ENCODE measurements at regions not wholly inside any gene's neighbourhood (a gene's known extent, or its start where the extent isn't known, plus 50 kb on each side); places are given as distances from the start of the nearest gene placed in this dataset.

DNA sequence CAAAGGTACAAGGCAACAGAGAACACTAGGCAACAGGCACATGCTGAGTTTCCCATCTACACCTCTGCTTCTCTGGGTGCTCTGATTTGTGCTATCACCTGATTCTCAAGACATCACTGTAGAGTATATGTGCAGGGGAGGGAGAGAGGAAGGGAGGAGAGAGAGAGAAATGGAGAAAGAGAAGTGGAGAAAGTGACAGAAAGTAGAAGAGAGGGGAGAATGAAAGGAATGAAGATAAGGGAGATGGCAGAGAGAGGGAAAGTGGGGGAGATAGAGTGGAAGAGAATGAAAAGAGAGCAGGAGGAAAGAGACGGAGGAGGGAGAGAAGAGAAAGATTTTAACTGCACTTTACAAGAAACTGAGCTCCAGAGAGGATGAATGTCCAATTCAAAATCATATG, 340.7 kb upstream of the CDH5 start:
- BruUV-seq (replicated peaks), result no TSS peak
- Histone ChIP-seq H3K9me1 (ENCODE audit: insufficient read depth, low read length) (peaks cover 18% of the 10 kb centered on the region), H2AK5ac (ENCODE audit: low read depth, low read length) (peak overlapping the region; percentile 11; the same call in 1 of the 2 replicates), H4K20me1 (ENCODE audit: insufficient read depth, low read length) (peaks cover 5% of the 10 kb centered on the region; the same call in 1 of the 2 replicates), H3K14ac (replicated peaks; ENCODE audit: low read depth, low read length) (no peak overlapping the region), H4K5ac (ENCODE audit: low read depth, low read length) (no peak overlapping the region), H2BK120ac (ENCODE audit: low read depth, low read length) (no peak overlapping the region), H3K4me2 (ENCODE audit: low read depth, low read length) (no peak overlapping the region), H3K27ac (ENCODE audit: insufficient read depth, low read length) (no peak overlapping the region), H3K4ac (ENCODE audit: low read depth, low read length) (no peak overlapping the region), H2BK20ac (ENCODE audit: low read depth, low read length) (no peak overlapping the region), H3K9ac (ENCODE audit: low read depth, low read length) (no peak overlapping the region), H3K36me3 (ENCODE audit: control insufficient read depth, insufficient read depth, low read length) (no peaks in the 10 kb centered on the region), H2AFZ (replicated peaks; ENCODE audit: low read length, poor library complexity) (no peak overlapping the region), H2AK9ac (replicated peaks; ENCODE audit: low read depth, low read length, poor library complexity) (no peak overlapping the region), H3K4me3 (ENCODE audit: insufficient read depth, low read depth, low read length) (no peak overlapping the region), H4K91ac (ENCODE audit: insufficient read depth, low read depth, low read length) (no peak overlapping the region; the same call in 1 of the 2 replicates), H2BK5ac (ENCODE audit: low read depth, low read length, poor library complexity, severe bottlenecking) (no peak overlapping the region), H3K18ac (ENCODE audit: low read depth, low read length) (no peak overlapping the region), H3K23ac (ENCODE audit: low read depth, low read length) (no peak overlapping the region), H2BK15ac (ENCODE audit: low read depth, low read length) (no peak overlapping the region), H3K56ac (ENCODE audit: extremely low read depth, insufficient read depth, low read length) (no peak overlapping the region), H3K4me1 (ENCODE audit: control insufficient read depth, insufficient read depth, low read length) (peaks cover 9% of the 10 kb centered on the region; the same call in 1 of the 2 replicates), H3K79me1 (ENCODE audit: low read depth in 1 of 2, low read length in 2 of 2) (no peaks in the 10 kb centered on the region), H3K9me3 (ENCODE audit: control insufficient read depth, insufficient read depth, low read length) (peaks cover 4% of the 10 kb centered on the region; the same call in 1 of the 2 replicates), H4K8ac (ENCODE audit: low read depth in 2 of 2, low read length in 2 of 2) (no peak overlapping the region), H3K27me3 (ENCODE audit: control insufficient read depth, insufficient read depth, low read length) (no peaks in the 10 kb centered on the region)
- intact Hi-C loops (cut with micrococcal nuclease) (loop anchor here (5.0 kb wide), 2 partner anchors 127 to 653 kb away; no protein-coding TSS in a partner anchor), dilution Hi-C loops (cut with HindIII; ENCODE audit: low sequenced_read_pairs, unreplicated experiment) (no loop called here), in situ Hi-C loops (cut with MboI; ENCODE audit: low sequenced_read_pairs) (no loop called here)
- WGBS, 2 experiments (ENCODE audit: extremely low coverage in 2 of 2, insufficient read length in 1 of 2), result no CpG with 5 or more reads among the region's 1 CpG
- TF ChIP-seq MAZ (IDR thresholded peaks at IDR 0.05; ENCODE audit: borderline replicate concordance, low read depth, low read length) (no peak), MAFK (IDR thresholded peaks at IDR 0.05; ENCODE audit: low read depth, low read length) (no peak), RAD21 (IDR thresholded peaks at IDR 0.05; ENCODE audit: low read length) (no peak), NFE2L2 (IDR thresholded peaks at IDR 0.05; ENCODE audit: low read depth, low read length) (no peak), RFX5 (IDR thresholded peaks at IDR 0.05; ENCODE audit: low read depth, low read length) (no peak), CHD1 (IDR thresholded peaks at IDR 0.05; ENCODE audit: low read depth, low read length) (no peak), POLR2A (IDR thresholded peaks at IDR 0.05; ENCODE audit: low read depth, low read length) (no peak), FOS (IDR thresholded peaks at IDR 0.05; ENCODE audit: low read depth, low read length) (no peak), CEBPB (IDR thresholded peaks at IDR 0.05; ENCODE audit: low read depth, low read length) (no peak), SMC3 (IDR thresholded peaks at IDR 0.05; ENCODE audit: low read depth, low read length) (no peak), BHLHE40 (IDR thresholded peaks at IDR 0.05; ENCODE audit: low read depth, low read length) (no peak), MXI1 (IDR thresholded peaks at IDR 0.05; ENCODE audit: borderline replicate concordance, low read depth, low read length) (no peak)
- TF ChIP-seq, protein P1, sequence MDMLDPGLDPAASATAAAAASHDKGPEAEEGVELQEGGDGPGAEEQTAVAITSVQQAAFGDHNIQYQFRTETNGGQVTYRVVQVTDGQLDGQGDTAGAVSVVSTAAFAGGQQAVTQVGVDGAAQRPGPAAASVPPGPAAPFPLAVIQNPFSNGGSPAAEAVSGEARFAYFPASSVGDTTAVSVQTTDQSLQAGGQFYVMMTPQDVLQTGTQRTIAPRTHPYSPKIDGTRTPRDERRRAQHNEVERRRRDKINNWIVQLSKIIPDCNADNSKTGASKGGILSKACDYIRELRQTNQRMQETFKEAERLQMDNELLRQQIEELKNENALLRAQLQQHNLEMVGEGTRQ (IDR thresholded peaks at IDR 0.05; ENCODE audit: low read depth, low read length), result no peak
- TF ChIP-seq, protein P2, sequence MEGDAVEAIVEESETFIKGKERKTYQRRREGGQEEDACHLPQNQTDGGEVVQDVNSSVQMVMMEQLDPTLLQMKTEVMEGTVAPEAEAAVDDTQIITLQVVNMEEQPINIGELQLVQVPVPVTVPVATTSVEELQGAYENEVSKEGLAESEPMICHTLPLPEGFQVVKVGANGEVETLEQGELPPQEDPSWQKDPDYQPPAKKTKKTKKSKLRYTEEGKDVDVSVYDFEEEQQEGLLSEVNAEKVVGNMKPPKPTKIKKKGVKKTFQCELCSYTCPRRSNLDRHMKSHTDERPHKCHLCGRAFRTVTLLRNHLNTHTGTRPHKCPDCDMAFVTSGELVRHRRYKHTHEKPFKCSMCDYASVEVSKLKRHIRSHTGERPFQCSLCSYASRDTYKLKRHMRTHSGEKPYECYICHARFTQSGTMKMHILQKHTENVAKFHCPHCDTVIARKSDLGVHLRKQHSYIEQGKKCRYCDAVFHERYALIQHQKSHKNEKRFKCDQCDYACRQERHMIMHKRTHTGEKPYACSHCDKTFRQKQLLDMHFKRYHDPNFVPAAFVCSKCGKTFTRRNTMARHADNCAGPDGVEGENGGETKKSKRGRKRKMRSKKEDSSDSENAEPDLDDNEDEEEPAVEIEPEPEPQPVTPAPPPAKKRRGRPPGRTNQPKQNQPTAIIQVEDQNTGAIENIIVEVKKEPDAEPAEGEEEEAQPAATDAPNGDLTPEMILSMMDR (conservative IDR thresholded peaks at IDR 0.05; ENCODE audit: low read depth, low read length), result no peak
- TF ChIP-seq, protein P3, sequence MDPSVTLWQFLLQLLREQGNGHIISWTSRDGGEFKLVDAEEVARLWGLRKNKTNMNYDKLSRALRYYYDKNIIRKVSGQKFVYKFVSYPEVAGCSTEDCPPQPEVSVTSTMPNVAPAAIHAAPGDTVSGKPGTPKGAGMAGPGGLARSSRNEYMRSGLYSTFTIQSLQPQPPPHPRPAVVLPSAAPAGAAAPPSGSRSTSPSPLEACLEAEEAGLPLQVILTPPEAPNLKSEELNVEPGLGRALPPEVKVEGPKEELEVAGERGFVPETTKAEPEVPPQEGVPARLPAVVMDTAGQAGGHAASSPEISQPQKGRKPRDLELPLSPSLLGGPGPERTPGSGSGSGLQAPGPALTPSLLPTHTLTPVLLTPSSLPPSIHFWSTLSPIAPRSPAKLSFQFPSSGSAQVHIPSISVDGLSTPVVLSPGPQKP (IDR thresholded peaks at IDR 0.05; ENCODE audit: borderline replicate concordance, low read depth, low read length), result no peak
- ChIA-PET CTCF (no interaction called here), POLR2A (ENCODE audit: unreplicated experiment) (no interaction called here)
- no peak for ATAC-seq (ENCODE audit: low read depth)
- DNase-seq, result no peak
